Smooth muscle cell (in vitro differentiated cells): ENCODE measurements at regions not wholly inside any gene's neighbourhood (a gene's known extent, or its start where the extent isn't known, plus 50 kb on each side); places are given as distances from the start of the nearest gene placed in this dataset.

Source experiments
- DNase-seq: peaks from one replicate; lab custom pipeline; 2025; ENCODE audit not compliant: unreplicated experiment; lab: John Stamatoyannopoulos, UW
- H2AFZ ChIP-seq: fragments of 200-600 bp; sonication (generic); 2 replicates; pipeline ENCODE4 v1.6.0; 2016; ENCODE audit warnings: antibody characterized with exemption, low read depth, mild to moderate bottlenecking
- H3F3A ChIP-seq: fragments of 200-600 bp; sonication (generic); 2 replicates; pipeline ENCODE4 v1.6.0; 2017; ENCODE audit warnings: antibody characterized with exemption, low read depth
- H3K27ac ChIP-seq: fragments of 200-600 bp; sonication (generic); 2 replicates; pipeline ENCODE4 v1.5.1; 2016; ENCODE audit warnings: low read depth, mild to moderate bottlenecking
- H3K27me3 ChIP-seq: fragments of 200-600 bp; sonication (generic); 2 replicates; pipeline ENCODE4 v1.6.1; 2016; ENCODE audit warnings: low read depth, mild to moderate bottlenecking
- H3K36me3 ChIP-seq: fragments of 200-600 bp; sonication (generic); 2 replicates; pipeline ENCODE4 v1.5.1; 2016; ENCODE audit warnings: low read depth
- H3K4me1 ChIP-seq: fragments of 200-600 bp; sonication (generic); 2 replicates; pipeline ENCODE4 v1.5.1; 2016; ENCODE audit warnings: low read depth
- H3K4me2 ChIP-seq: fragments of 200-600 bp; sonication (generic); 2 replicates; pipeline ENCODE4 v1.6.0; 2016; ENCODE audit warnings: mild to moderate bottlenecking
- H3K4me3 ChIP-seq: fragments of 200-600 bp; sonication (generic); 2 replicates; pipeline ENCODE4 v1.5.1; 2016; ENCODE audit warnings: mild to moderate bottlenecking
- H3K79me2 ChIP-seq: fragments of 200-600 bp; sonication (generic); 2 replicates; pipeline ENCODE4 v1.6.0; 2016; ENCODE audit warnings: low read depth, mild to moderate bottlenecking
- H3K9ac ChIP-seq: fragments of 200-600 bp; sonication (generic); 2 replicates; pipeline ENCODE4 v1.6.0; 2016; ENCODE audit warnings: low read depth
- H3K9me3 ChIP-seq: fragments of 200-600 bp; sonication (generic); replicated peaks from 2 replicates; pipeline ENCODE4 v1.5.1; 2016; ENCODE audit warnings: low read depth
- H4K20me1 ChIP-seq: fragments of 200-600 bp; sonication (generic); 2 replicates; pipeline ENCODE4 v1.6.0; 2016; ENCODE audit warnings: low read depth
- CTCF ChIP-seq: fragments of 200-600 bp; sonication (generic); IDR thresholded peaks from 2 replicates; pipeline ENCODE4 v1.5.1; 2017; ENCODE audit warnings: borderline replicate concordance, mild to moderate bottlenecking, antibody characterized with exemption; ENCODE audit not compliant: insufficient read depth, poor library complexity, severe bottlenecking
- WGBS: methylation state at CpG from one replicate; pipeline ENCODE4 v1.1.7; 2016; ENCODE audit warnings: low lambda C conversion rate; 5-methylcytosine and 5-hydroxymethylcytosine counted together

GRCh38 chr11:70524096-70524922, 126.0 kb downstream of the CTTN start:
- DNase-seq, result no peak
- no peaks in the 10 kb centered on the region for H4K20me1 ChIP-seq
- WGBS, result 57% methylated on average over 21 of the region's 21 CpGs
- H3K4me3 ChIP-seq, result no peak overlapping the region
- H3K9ac ChIP-seq, result no peak overlapping the region
- H3K79me2 ChIP-seq, result no peaks in the 10 kb centered on the region
- H3K36me3 ChIP-seq, result no peaks in the 10 kb centered on the region
- H3K4me2 ChIP-seq, result no peak overlapping the region
- peaks cover 24% of the 10 kb centered on the region for H3K4me1 ChIP-seq
- H3K9me3 ChIP-seq, result no peaks in the 10 kb centered on the region
- no peak overlapping the region for H2AFZ ChIP-seq
- H3K27ac ChIP-seq, result no peak overlapping the region
- H3K27me3 ChIP-seq, result no peaks in the 10 kb centered on the region
- no peaks in the 10 kb centered on the region for H3F3A ChIP-seq
- no peak for TF ChIP-seq CTCF

GRCh38 chr11:70525006-70525405, 126.7 kb downstream of the CTTN start:
- no peak overlapping the region for H3K9ac ChIP-seq
- no peak for TF ChIP-seq CTCF
- no peak overlapping the region for H3K4me3 ChIP-seq
- no peaks in the 10 kb centered on the region for H4K20me1 ChIP-seq
- WGBS, result 80% methylated on average over 9 of the region's 9 CpGs
- H2AFZ ChIP-seq, result no peak overlapping the region
- H3K36me3 ChIP-seq, result no peaks in the 10 kb centered on the region
- no peaks in the 10 kb centered on the region for H3F3A ChIP-seq
- no peak overlapping the region for H3K4me2 ChIP-seq
- DNase-seq, result no peak
- no peaks in the 10 kb centered on the region for H3K9me3 ChIP-seq
- peaks cover 24% of the 10 kb centered on the region for H3K4me1 ChIP-seq
- no peak overlapping the region for H3K27ac ChIP-seq
- H3K27me3 ChIP-seq, result no peaks in the 10 kb centered on the region
- no peaks in the 10 kb centered on the region for H3K79me2 ChIP-seq

- Histone ChIP-seq H3K9ac (no peak overlapping the region), H3K4me2 (no peak overlapping the region), H3K36me3 (no peaks in the 10 kb centered on the region)
These were observed 127.1 kb downstream of the CTTN start for GRCh38 chr11:70525466-70525865.

More at GRCh38 chr11:70525466-70525865, 127.1 kb downstream of the CTTN start:
- no peaks in the 10 kb centered on the region for H4K20me1 ChIP-seq
- no peak overlapping the region for H3K27ac ChIP-seq
- H3K27me3 ChIP-seq, result no peaks in the 10 kb centered on the region
- H3F3A ChIP-seq, result no peaks in the 10 kb centered on the region
- H3K4me1 ChIP-seq, result peaks cover 24% of the 10 kb centered on the region
- H3K79me2 ChIP-seq, result no peaks in the 10 kb centered on the region
- no peak overlapping the region for H3K4me3 ChIP-seq
- H2AFZ ChIP-seq, result no peak overlapping the region
- TF ChIP-seq CTCF, result no peak
- H3K9me3 ChIP-seq, result no peaks in the 10 kb centered on the region
- no peak for DNase-seq
- 96% methylated on average over 7 of the region's 7 CpGs for WGBS
